ENCODE measurements at regions not wholly inside any gene's neighbourhood (a gene's known extent, or its start where the extent isn't known, plus 50 kb on each side); places are given as distances from the start of the nearest gene placed in this dataset.

GRCh38 chr4:63898961-63899360 is 510.3 kb downstream of the TECRL start:
- no peaks in the 10 kb centered on the region for H3K9me3 ChIP-seq
- no peak for DNase-seq
- H3K36me3 ChIP-seq = no peaks in the 10 kb centered on the region
- TF ChIP-seq, protein P1, sequence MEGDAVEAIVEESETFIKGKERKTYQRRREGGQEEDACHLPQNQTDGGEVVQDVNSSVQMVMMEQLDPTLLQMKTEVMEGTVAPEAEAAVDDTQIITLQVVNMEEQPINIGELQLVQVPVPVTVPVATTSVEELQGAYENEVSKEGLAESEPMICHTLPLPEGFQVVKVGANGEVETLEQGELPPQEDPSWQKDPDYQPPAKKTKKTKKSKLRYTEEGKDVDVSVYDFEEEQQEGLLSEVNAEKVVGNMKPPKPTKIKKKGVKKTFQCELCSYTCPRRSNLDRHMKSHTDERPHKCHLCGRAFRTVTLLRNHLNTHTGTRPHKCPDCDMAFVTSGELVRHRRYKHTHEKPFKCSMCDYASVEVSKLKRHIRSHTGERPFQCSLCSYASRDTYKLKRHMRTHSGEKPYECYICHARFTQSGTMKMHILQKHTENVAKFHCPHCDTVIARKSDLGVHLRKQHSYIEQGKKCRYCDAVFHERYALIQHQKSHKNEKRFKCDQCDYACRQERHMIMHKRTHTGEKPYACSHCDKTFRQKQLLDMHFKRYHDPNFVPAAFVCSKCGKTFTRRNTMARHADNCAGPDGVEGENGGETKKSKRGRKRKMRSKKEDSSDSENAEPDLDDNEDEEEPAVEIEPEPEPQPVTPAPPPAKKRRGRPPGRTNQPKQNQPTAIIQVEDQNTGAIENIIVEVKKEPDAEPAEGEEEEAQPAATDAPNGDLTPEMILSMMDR (IDR thresholded peaks at IDR 0.05) = no peak
- TF ChIP-seq POLR2A (IDR thresholded peaks at IDR 0.05) = no peak
- H3K4me3 ChIP-seq = no peak overlapping the region
- H3K4me1 ChIP-seq = no peaks in the 10 kb centered on the region
- intact Hi-C loops (cut with DNase I) = no loop called here
- no peak overlapping the region for H3K27ac ChIP-seq
- H3K27me3 ChIP-seq = no peaks in the 10 kb centered on the region

- no peak for TF ChIP-seq POLR2A (IDR thresholded peaks at IDR 0.05)
- TF ChIP-seq, protein P1 (IDR thresholded peaks at IDR 0.05) = no peak
- no peak for DNase-seq
- no peaks in the 10 kb centered on the region for H3K27me3 ChIP-seq
- no peak overlapping the region for H3K27ac ChIP-seq
- intact Hi-C loops (cut with DNase I) = no loop called here
- no peak overlapping the region for H3K4me3 ChIP-seq
- no peaks in the 10 kb centered on the region for H3K9me3 ChIP-seq
- H3K36me3 ChIP-seq = no peaks in the 10 kb centered on the region
- H3K4me1 ChIP-seq = no peaks in the 10 kb centered on the region
These were observed 515.1 kb downstream of the TECRL start for GRCh38 chr4:63894161-63894560.

GRCh38 chr4:63869370-63869769 is 539.9 kb downstream of the TECRL start:
- no peak overlapping the region for H3K4me3 ChIP-seq
- no peaks in the 10 kb centered on the region for H3K9me3 ChIP-seq
- no peaks in the 10 kb centered on the region for H3K36me3 ChIP-seq
- intact Hi-C loops (cut with DNase I) = no loop called here
- no peaks in the 10 kb centered on the region for H3K27me3 ChIP-seq
- WGBS, 2 donors = 85 to 88% methylated on average over 2 of the region's 2 CpGs
- no peak for DNase-seq
- H3K4me1 ChIP-seq = no peaks in the 10 kb centered on the region
- no peak overlapping the region for H3K27ac ChIP-seq
- no peak for TF ChIP-seq POLR2A (IDR thresholded peaks at IDR 0.05)
- TF ChIP-seq, protein P1 (IDR thresholded peaks at IDR 0.05) = no peak

DNA sequence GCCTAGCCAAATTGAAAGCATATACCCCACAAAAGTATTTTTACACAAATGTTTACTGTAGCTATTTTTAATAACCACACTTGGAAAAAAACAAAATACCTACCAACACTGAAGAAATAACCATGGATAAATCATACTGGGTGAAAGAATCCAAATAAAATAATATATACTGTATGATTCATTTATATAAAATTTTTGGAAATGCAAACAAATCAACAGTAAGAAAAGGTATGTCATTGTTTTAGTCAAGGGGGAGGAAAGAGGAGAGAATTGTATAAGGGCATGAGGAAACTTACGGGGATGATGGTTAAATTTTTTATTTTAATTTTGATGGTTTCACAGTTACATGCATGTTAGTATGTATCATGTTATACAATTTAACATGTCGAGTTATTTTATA is 557.8 kb downstream of the TECRL start:
- DNase-seq = no peak
- no peaks in the 10 kb centered on the region for H3K36me3 ChIP-seq
- H3K4me3 ChIP-seq = no peak overlapping the region
- H3K27me3 ChIP-seq = no peaks in the 10 kb centered on the region
- intact Hi-C loops (cut with DNase I) = no loop called here
- H3K27ac ChIP-seq = no peak overlapping the region
- 76 to 81% methylated on average over 2 of the region's 2 CpGs for WGBS, 2 donors
- H3K4me1 ChIP-seq = no peaks in the 10 kb centered on the region
- TF ChIP-seq POLR2A (IDR thresholded peaks at IDR 0.05) = no peak
- TF ChIP-seq, protein P1 (IDR thresholded peaks at IDR 0.05) = no peak
- H3K9me3 ChIP-seq = no peaks in the 10 kb centered on the region

DNA sequence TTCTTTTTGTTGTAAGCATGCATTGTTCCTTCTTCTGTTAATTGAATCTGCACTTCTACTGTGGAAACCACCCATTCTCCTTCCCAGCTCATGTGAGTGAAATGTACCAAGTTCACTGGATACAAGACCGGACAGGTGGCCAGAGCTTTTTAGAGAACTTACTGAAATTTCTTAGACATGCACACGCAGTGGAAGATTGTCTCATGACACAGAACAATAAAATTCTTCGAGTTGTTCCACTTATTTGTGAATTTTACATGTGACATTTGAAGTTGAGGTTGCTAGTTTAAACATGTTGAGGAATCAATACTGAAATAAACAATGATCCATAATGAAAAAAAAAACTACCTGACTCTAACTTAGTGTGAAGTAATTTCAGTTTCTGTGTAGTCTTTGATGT is 568.0 kb downstream of the TECRL start:
- no peaks in the 10 kb centered on the region for H3K4me1 ChIP-seq
- no peak for DNase-seq
- no peaks in the 10 kb centered on the region for H3K9me3 ChIP-seq
- no peak overlapping the region for H3K4me3 ChIP-seq
- H3K36me3 ChIP-seq = no peaks in the 10 kb centered on the region
- no peak for TF ChIP-seq POLR2A (IDR thresholded peaks at IDR 0.05)
- TF ChIP-seq, protein P1 (IDR thresholded peaks at IDR 0.05) = no peak
- H3K27ac ChIP-seq = no peak overlapping the region
- 46 to 51% methylated on average over 3 of the region's 3 CpGs for WGBS, 2 donors
- intact Hi-C loops (cut with DNase I) = no loop called here
- H3K27me3 ChIP-seq = no peaks in the 10 kb centered on the region

Data from esophagus squamous epithelium (tissue), 5 donors.